GM23248 (cell line): ENCODE measurements at regions not wholly inside any gene's neighbourhood (a gene's known extent, or its start where the extent isn't known, plus 50 kb on each side); places are given as distances from the start of the nearest gene placed in this dataset.

Experiments used
- DNase-seq: peaks from one replicate; pipeline ENCODE4 v3.0.0-alpha.2; 2015
- H2AFZ ChIP-seq: fragments of 200-600 bp; sonication (generic); 2 replicates; pipeline ENCODE4 v1.6.1; 2016; ENCODE audit warnings: antibody characterized with exemption
- H3F3A ChIP-seq: fragments of 200-600 bp; sonication (generic); 2 replicates; pipeline ENCODE4 v1.6.1; 2016; ENCODE audit warnings: mild to moderate bottlenecking, antibody characterized with exemption, mixed run types; ENCODE audit not compliant: insufficient read depth
- H3K27ac ChIP-seq: fragments of 200-600 bp; sonication (generic); 2 replicates; pipeline ENCODE4 v1.5.1; 2016; ENCODE audit warnings: mild to moderate bottlenecking
- H3K27me3 ChIP-seq: fragments of 200-600 bp; sonication (generic); replicated peaks from 2 replicates; pipeline ENCODE4 v1.6.1; 2016; ENCODE audit warnings: mild to moderate bottlenecking; ENCODE audit not compliant: insufficient read depth
- H3K36me3 ChIP-seq: fragments of 200-600 bp; sonication (generic); 2 replicates; pipeline ENCODE4 v1.6.1; 2016; ENCODE audit warnings: low read depth, mild to moderate bottlenecking
- H3K4me1 ChIP-seq: fragments of 200-600 bp; sonication (generic); 2 replicates; pipeline ENCODE4 v1.6.1; 2016; ENCODE audit warnings: mild to moderate bottlenecking; ENCODE audit not compliant: insufficient read depth
- H3K4me2 ChIP-seq: fragments of 200-600 bp; sonication (generic); one replicate; pipeline ENCODE4 v1.6.1; 2016; ENCODE audit warnings: mild to moderate bottlenecking; ENCODE audit not compliant: unreplicated experiment
- H3K4me3 ChIP-seq: fragments of 200-600 bp; sonication (generic); 2 replicates; pipeline ENCODE4 v1.5.1; 2016; ENCODE audit warnings: mild to moderate bottlenecking
- H3K79me2 ChIP-seq: fragments of 200-600 bp; sonication (generic); 2 replicates; pipeline ENCODE4 v1.6.1; 2016; ENCODE audit warnings: mild to moderate bottlenecking; ENCODE audit not compliant: insufficient read depth
- H3K9ac ChIP-seq: fragments of 200-600 bp; sonication (generic); 2 replicates; pipeline ENCODE4 v1.6.1; 2016; ENCODE audit warnings: mild to moderate bottlenecking
- H3K9me2 ChIP-seq: fragments of 200-600 bp; sonication (generic); 2 replicates; pipeline ENCODE4 v1.6.1; 2016; ENCODE audit warnings: mixed run types, mild to moderate bottlenecking, moderate library complexity; ENCODE audit not compliant: insufficient read depth
- H3K9me3 ChIP-seq: fragments of 200-600 bp; sonication (generic); one replicate; pipeline ENCODE4 v1.6.1; 2017; ENCODE audit warnings: low read depth
- H4K20me1 ChIP-seq: fragments of 200-600 bp; sonication (generic); 2 replicates; pipeline ENCODE4 v1.6.0; 2016; ENCODE audit not compliant: insufficient read depth
- EZH2 ChIP-seq: fragments of 200-600 bp; sonication (generic); IDR thresholded peaks from 2 replicates; pipeline ENCODE4 v1.6.1; 2018; ENCODE audit warnings: antibody characterized with exemption, mild to moderate bottlenecking; ENCODE audit not compliant: insufficient read depth, poor library complexity, severe bottlenecking
- EZH2phosphoT487 ChIP-seq: fragments of 200-600 bp; sonication (generic); IDR thresholded peaks from 2 replicates; pipeline ENCODE4 v1.6.1; 2018; ENCODE audit warnings: antibody characterized with exemption, moderate library complexity, mild to moderate bottlenecking, low read depth; ENCODE audit not compliant: insufficient read depth
- WGBS, 2 experiments: methylation state at CpG; one replicate each; pipeline ENCODE4 v1.1.6; 2015 to 2017; ENCODE audit warnings: low lambda C conversion rate in 2 of 2, low coverage in 1 of 2; ENCODE audit errors: missing lambda C conversion rate in 2 of 2; 5-methylcytosine and 5-hydroxymethylcytosine counted together
- in situ Hi-C: fragments of 300-500 bp; cut with MboI; formaldehyde crosslinking; loops from 2 replicates; pipeline ENCODE4 v1.15.0; 2020

- Histone ChIP-seq H3K4me3 (no peak overlapping the region), H3K36me3 (no peaks in the 10 kb centered on the region), H3K9me3 (no peaks in the 10 kb centered on the region), H3K79me2 (peaks cover 97% of the 10 kb centered on the region), H3F3A (peaks cover 24% of the 10 kb centered on the region), H3K9ac (no peak overlapping the region), H4K20me1 (no peaks in the 10 kb centered on the region; the same call in 1 of the 2 replicates), H3K4me1 (peaks cover 60% of the 10 kb centered on the region), H3K9me2 (no peaks in the 10 kb centered on the region), H2AFZ (no peak overlapping the region), H3K27me3 (no peaks in the 10 kb centered on the region), H3K27ac (no peak overlapping the region), H3K4me2 (no peak overlapping the region)
- no peak for TF ChIP-seq EZH2
- TF ChIP-seq EZH2phosphoT487 = no peak
- 91% methylated on average over 9 to 10 of the region's 10 CpGs for WGBS, 2 experiments
- in situ Hi-C loops = no loop called here
- no peak for DNase-seq
Measured at GRCh38 chr17:77432742-77433141, 292.0 kb downstream of the SEC14L1 start.

DNA sequence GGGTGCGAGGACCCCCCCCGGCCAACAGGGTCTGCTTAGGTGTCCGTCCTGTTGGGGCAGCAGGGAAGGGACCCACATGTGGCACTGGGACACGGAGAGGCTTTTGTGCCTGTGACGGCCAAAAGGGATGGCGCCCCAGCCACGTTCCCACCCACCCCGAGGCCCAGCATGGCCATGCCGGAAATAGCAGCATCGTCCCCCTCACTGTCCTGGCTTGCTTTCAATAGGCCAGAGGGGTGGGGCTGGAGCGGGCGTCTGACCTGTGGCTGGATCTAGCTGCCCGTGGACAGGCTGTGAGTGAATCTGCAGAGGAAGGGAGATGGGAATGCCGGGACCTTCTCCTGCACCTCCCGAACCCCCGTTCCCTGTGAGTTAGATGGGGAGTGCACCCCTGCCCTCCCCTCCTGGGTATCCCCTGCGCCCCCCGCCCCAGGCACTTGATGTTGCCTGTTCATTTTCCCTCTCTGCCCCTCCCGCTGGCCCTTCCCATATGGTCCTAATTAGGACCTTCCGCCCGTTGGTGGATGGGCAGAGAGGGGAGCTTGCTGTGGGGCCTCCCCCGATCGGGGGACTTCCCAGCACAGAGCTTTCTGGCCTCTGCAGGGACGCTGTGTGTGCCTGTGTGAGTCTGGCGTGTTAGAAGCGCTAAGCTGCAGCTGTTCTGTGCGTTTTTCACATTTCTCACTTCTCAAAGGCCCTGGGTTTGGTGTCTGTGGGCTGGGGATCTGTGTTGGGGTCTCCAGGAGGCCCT lies 292.8 kb downstream of the SEC14L1 start:
- peak overlapping the region; percentile 34 for H3K4me2 ChIP-seq
- H3F3A ChIP-seq = peaks cover 17% of the 10 kb centered on the region
- no peaks in the 10 kb centered on the region for H3K9me2 ChIP-seq
- peaks cover 52% of the 10 kb centered on the region for H3K4me1 ChIP-seq
- peak overlapping the region; percentile 22 for H3K4me3 ChIP-seq
- H3K27ac ChIP-seq = no peak overlapping the region
- peaks cover 97% of the 10 kb centered on the region for H3K79me2 ChIP-seq
- TF ChIP-seq EZH2phosphoT487 (no peak), EZH2 (no peak)
- peaks cover 4% of the 10 kb centered on the region; the same call in 1 of the 2 replicates for H4K20me1 ChIP-seq
- in situ Hi-C loops = no loop called here
- no peaks in the 10 kb centered on the region for H3K9me3 ChIP-seq
- H2AFZ ChIP-seq = no peak overlapping the region
- H3K27me3 ChIP-seq = no peaks in the 10 kb centered on the region
- peak overlapping the region; percentile 58 for H3K9ac ChIP-seq
- WGBS, 2 experiments = 7 to 10% methylated on average over 21 to 26 of the region's 27 CpGs
- H3K36me3 ChIP-seq = no peaks in the 10 kb centered on the region
- peak; percentile 73 for DNase-seq

GRCh38 chr17:77434136-77435114 lies 293.7 kb downstream of the SEC14L1 start:
- Histone ChIP-seq H2AFZ (no peak overlapping the region), H3K27me3 (no peaks in the 10 kb centered on the region), H3K79me2 (peaks cover 97% of the 10 kb centered on the region), H3F3A (peaks cover 17% of the 10 kb centered on the region), H3K4me1 (peaks cover 50% of the 10 kb centered on the region), H3K36me3 (no peaks in the 10 kb centered on the region), H3K27ac (no peak overlapping the region), H3K9me3 (no peaks in the 10 kb centered on the region), H4K20me1 (peaks cover 7% of the 10 kb centered on the region; the same call in 1 of the 2 replicates), H3K4me2 (peak overlapping the region; percentile 34), H3K9me2 (no peaks in the 10 kb centered on the region), H3K4me3 (peak overlapping the region; percentile 22), H3K9ac (peak overlapping the region; percentile 58)
- in situ Hi-C loops = no loop called here
- DNase-seq = no peak
- WGBS, 2 experiments = 93 to 96% methylated on average over 25 to 26 of the region's 26 CpGs
- TF ChIP-seq EZH2 (no peak), EZH2phosphoT487 (no peak)

DNA sequence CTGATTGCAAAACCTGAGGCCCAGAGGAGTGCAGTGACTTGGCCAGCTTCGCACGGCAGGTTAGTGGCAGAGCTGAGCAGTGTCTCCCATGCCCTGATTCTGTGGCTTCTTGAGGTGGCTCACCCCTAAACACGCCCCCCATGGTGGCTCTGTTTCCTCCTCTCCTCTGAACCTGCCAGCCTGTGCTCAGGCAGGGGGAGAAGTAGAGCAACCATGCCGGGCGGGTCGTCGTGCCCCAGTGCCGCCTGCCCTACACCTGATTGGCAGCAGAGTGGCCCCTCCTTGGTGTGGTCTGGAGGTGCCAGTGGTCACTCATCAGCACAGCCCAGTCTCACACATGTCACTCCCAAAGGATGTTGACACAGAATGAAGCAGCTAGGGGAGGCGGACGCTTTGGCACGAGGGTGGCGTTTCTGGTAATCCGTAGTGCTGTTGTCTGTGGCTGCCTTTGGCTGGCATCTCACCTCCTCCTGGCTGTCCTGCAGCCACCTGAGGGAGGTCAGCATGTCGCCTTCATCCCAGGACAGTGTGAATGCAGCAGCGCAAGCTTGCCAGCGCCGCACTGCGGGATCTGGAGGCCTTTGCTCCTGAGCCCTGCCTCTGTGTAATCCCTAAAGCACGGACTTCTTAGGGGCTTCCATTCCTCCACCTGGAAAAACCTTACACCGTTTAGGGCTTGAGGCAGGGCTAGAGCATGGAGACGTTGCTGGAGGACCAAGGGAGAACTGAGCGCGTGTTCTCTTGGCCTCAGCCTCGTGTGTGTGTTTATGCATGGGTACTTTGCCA lies 294.7 kb downstream of the SEC14L1 start:
- WGBS, 2 experiments = 76 to 78% methylated on average over 24 of the region's 24 CpGs
- H3K9me2 ChIP-seq = no peaks in the 10 kb centered on the region
- H3K4me1 ChIP-seq = peaks cover 48% of the 10 kb centered on the region
- H3K9me3 ChIP-seq = no peaks in the 10 kb centered on the region
- no peak overlapping the region for H3K4me3 ChIP-seq
- TF ChIP-seq EZH2 (no peak), EZH2phosphoT487 (no peak)
- H3K27me3 ChIP-seq = no peaks in the 10 kb centered on the region
- peaks cover 16% of the 10 kb centered on the region for H3F3A ChIP-seq
- H3K27ac ChIP-seq = no peak overlapping the region
- peaks cover 7% of the 10 kb centered on the region; the same call in 1 of the 2 replicates for H4K20me1 ChIP-seq
- no peak overlapping the region for H3K9ac ChIP-seq
- H3K79me2 ChIP-seq = peaks cover 100% of the 10 kb centered on the region
- H3K4me2 ChIP-seq = no peak overlapping the region
- in situ Hi-C loops = no loop called here
- no peak overlapping the region for H2AFZ ChIP-seq
- no peaks in the 10 kb centered on the region for H3K36me3 ChIP-seq
- no peak for DNase-seq
